AG04449 (cell line): ENCODE measurements at regions not wholly inside any gene's neighbourhood (a gene's known extent, or its start where the extent isn't known, plus 50 kb on each side); places are given as distances from the start of the nearest gene placed in this dataset.

Experiments
- CTCF ChIA-PET: fragments of 350-600 bp; formaldehyde crosslinking; extraction: SDS; loops from one replicate; lab custom pipeline; 2021; ENCODE audit warnings: antibody characterized with exemption; lab: Yijun Ruan, JAX
- POLR2A ChIA-PET: fragments of 400-600, 350-600 bp; formaldehyde crosslinking; extraction: SDS; loops from one replicate; lab custom pipeline; 2020; ENCODE audit warnings: antibody characterized with exemption, inconsistent platforms; lab: Yijun Ruan, JAX
- DNase-seq: peaks from one replicate; pipeline ENCODE4 v3.0.0-alpha.2; 2010; ENCODE audit warnings: low read depth, low spot score
- H3K4me3 ChIP-seq: 2 replicates; pipeline ENCODE4 v1.5.1; 2011; ENCODE audit warnings: low read depth, mild to moderate bottlenecking, control low read depth, low read length
- CTCF ChIP-seq: IDR thresholded peaks from one replicate; pipeline ENCODE4 v1.5.1; 2011; ENCODE audit warnings: mild to moderate bottlenecking, moderate library complexity, low read length, control low read depth, inconsistent platforms; ENCODE audit not compliant: insufficient read depth; ENCODE audit errors: missing control alignments

- ChIA-PET CTCF (interaction anchor here (1.5 kb wide), 1 partner anchor 385 kb away, joined by 3 read pairs; no protein-coding TSS in a partner anchor), POLR2A (no interaction called here)
- no peak for TF ChIP-seq CTCF
- H3K4me3 ChIP-seq: no peak overlapping the region
- DNase-seq: no peak
These were observed 179.3 kb downstream of the ZPLD1 start for GRCh38 chr3:102614021-102614569.

- no peak for DNase-seq
- no peak for TF ChIP-seq CTCF
- H3K4me3 ChIP-seq: no peak overlapping the region
- POLR2A ChIA-PET: no interaction called here
- CTCF ChIA-PET: interaction anchor here (1.5 kb wide), 1 partner anchor 386 kb away, joined by 3 read pairs; no protein-coding TSS in a partner anchor
These were observed 179.8 kb downstream of the ZPLD1 start for GRCh38 chr3:102614585-102614984.

- no peak for TF ChIP-seq CTCF
- no peak overlapping the region for H3K4me3 ChIP-seq
- no peak for DNase-seq
- POLR2A ChIA-PET: no interaction called here
- CTCF ChIA-PET: no interaction called here
These were observed 182.6 kb downstream of the ZPLD1 start for GRCh38 chr3:102617381-102617780.

GRCh38 chr3:102619361-102619760, 184.5 kb downstream of the ZPLD1 start:
- no peak overlapping the region for H3K4me3 ChIP-seq
- CTCF ChIA-PET: no interaction called here
- DNase-seq: no peak
- TF ChIP-seq CTCF: no peak
- POLR2A ChIA-PET: no interaction called here

GRCh38 chr3:102629943-102630342, 195.1 kb downstream of the ZPLD1 start:
- no peak for DNase-seq
- no peak overlapping the region for H3K4me3 ChIP-seq
- POLR2A ChIA-PET: no interaction called here
- CTCF ChIA-PET: no interaction called here
- TF ChIP-seq CTCF: no peak

- CTCF ChIA-PET: no interaction called here
- no peak for DNase-seq
- no peak for TF ChIP-seq CTCF
- H3K4me3 ChIP-seq: no peak overlapping the region
- POLR2A ChIA-PET: no interaction called here
These were observed 195.7 kb downstream of the ZPLD1 start for GRCh38 chr3:102630531-102630930.
